NCI-H2081 treated with DMSO at 0.1 percent for 48 hours (cell line): ENCODE measurements at regions not wholly inside any gene's neighbourhood (a gene's known extent, or its start where the extent isn't known, plus 50 kb on each side); places are given as distances from the start of the nearest gene placed in this dataset.

Experiments used
- DNase-seq: peaks from one replicate; lab custom pipeline; 2025; lab: John Stamatoyannopoulos, UW

DNA sequence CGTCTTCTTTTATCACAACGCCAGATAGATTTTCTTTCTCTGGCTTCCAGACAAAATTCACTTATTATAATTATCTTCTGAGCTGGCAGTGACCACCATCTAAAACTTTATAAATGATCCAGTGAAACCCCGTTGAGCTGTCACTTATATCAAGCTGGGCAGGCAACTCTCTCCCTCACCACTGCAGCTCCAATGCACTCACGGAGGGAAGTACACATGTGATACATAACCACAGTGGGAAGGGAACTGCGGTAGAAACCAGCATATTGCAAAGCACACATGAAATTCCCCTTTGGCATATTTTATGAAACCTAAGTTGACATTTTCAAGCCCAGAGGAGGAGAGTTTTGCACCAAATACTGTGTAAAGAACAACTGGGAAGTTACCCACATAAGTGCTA is 536.9 kb downstream of the HACE1 start:
- no peak for DNase-seq

DNA sequence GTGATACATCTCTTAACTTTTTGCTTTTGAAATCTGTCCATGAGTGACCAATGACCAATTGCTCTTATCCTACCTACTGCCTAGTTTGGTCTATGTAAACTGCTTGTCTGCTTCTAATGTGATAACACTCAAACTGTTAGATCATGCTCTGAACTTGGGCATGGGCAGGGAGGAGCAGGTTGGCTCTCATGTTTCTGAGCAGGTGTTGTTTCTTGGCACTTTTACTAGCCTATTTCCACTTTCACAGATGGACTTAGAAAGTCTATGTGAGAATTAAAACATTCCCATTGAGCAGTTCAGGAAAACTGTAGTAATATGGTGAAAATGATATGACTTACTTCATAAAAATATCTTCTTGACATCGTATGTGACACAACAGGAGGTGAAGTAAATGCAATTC is 538.4 kb downstream of the HACE1 start:
- DNase-seq = no peak

DNA sequence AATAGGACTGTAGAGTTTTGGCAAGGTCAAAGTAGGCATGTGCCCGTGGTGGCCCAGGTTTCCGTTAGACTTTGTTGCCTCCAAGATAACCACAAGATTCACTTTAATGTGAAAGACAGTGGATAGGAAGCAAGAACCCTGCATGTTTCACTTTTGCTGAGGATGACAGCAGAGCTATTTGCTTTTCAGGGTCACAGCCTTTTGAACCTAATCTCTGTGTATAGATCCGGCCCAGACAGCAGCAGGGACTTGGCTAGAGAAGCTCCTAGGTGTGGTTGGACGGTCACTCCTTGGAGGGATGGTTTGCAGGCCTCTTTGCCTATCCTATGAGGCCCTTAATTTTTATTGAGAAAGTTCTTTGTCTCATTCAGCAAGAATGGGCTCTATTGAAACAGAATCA is 538.8 kb downstream of the HACE1 start:
- no peak for DNase-seq

DNA sequence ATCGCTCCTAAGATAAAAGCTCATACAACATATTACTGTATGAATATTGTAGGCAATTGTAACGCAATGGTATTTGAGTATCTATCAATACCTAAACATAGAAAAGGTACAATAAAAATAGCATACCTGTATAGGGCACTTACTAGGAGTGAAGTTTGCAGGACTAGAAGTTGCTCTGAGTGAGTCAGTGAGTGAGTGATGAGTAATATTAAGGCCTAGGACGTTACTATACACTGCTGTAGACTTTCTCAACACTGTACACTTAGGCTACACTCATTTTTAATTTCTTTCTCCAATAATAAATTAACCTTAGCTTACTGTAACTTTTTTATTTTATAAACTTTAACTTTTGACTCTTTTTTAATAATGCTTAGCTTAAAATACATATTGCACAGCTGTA is 546.9 kb downstream of the HACE1 start:
- DNase-seq = no peak

DNA sequence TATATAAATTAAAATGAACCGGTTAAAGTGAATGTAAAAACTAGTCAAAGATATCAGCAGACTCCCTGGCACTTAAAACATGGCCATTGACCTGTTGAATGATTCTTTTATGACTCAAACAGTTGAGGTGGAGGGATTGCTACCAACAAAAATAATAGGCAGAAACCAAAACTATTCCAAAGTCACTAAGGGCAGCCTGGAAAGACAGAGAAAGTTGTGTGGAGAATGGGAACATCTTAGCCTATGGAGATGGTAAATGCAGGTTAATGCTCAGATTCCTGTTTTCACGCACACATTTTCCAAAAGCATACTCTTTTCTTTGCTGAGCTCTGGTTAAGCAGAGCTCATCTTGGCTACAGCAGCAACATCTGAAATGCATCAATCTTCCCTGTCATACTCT is 553.5 kb downstream of the HACE1 start:
- no peak for DNase-seq

DNA sequence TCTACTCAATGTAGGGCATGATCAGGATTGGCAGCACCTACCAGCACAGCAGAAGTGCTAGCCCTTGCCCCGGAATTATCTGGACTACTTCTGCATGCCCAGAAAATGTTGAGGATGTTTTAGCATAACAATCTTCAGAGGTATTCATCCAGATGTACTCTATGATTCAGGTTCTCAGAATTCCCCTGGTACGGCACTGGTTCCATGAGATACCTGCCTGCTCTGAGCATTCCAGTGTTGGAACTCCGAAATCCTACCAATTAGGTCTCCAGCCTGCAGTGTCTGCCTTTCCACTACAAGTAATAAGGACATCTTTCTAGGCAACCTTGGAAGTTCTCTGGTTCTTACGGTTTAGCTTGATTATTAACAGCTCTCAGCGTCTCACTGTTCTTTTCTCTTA is 554.5 kb downstream of the HACE1 start:
- no peak for DNase-seq

DNA sequence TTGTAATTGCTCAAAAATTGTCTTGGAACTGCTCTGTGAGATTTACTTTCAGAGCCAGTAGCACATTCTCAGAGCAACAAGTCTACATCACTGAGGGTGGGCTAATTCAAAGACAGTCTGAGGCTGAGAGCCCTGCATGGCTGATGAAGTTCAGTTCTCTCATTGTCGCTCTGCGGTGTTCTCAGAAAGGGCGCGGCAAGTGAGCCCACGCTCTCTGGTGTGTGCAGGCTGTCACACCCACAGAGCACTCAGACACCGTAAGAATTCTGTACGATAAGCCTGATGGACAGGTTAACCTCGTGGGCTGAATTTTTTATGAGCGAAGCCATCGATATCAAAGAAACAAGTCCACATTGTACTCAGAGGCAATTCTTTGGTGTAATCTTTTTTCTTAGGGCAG is 557.8 kb downstream of the HACE1 start:
- no peak for DNase-seq

DNA sequence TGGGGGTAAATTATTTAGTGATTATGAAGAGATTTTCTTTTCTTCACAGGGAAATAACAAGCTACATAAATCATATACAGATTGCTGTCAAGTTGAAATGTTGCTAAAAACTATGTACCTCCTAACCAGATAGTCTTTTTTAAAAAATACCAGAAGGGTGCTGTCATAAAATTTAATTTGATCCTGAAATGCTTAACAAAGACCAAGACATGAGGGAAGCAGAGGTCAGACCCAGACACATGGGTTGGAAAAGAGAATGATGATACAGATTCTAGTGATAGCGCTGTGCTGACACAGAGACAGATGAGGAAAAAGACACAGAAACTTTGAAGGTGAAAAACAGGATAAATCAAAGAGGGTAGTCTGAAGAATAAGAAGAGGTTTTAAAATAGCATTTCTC is 573.1 kb downstream of the HACE1 start:
- DNase-seq = no peak

DNA sequence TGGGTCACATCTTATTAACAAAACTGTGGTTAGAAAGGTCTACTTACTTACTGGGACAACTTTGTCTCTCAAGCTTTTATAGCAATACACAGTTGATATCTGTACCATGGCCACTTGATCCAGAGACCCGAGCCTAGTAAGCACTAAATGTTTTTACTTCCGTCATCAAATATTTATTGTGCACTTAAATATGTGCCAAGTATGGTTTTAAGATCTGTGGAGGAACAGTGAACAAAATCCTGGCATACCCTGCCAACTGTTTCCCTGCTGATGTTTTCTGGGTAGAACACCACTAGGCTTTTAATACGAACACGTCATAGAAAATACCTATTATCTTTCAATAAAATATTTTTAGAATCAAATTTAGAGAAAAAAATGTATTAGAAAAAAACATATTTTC is 574.8 kb downstream of the HACE1 start:
- no peak for DNase-seq

DNA sequence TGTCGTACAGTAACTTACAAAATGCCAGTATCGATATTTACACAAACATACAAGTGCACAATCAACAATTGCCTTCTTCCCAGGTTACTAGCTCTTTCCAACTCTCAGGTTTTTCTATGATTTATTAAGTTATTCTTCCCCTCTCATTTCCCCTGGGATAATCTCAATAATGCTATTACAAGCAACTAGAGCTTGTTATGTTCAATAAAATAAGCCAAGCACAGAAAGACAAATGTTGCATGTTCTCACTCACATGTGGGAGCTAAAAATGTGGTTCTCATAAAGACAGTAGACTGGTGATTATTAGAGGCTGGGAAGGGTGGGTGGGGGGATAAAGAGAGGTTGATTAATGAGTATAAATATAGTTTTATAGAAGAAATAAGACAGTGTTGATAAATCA is 577.1 kb downstream of the HACE1 start:
- DNase-seq = no peak

DNA sequence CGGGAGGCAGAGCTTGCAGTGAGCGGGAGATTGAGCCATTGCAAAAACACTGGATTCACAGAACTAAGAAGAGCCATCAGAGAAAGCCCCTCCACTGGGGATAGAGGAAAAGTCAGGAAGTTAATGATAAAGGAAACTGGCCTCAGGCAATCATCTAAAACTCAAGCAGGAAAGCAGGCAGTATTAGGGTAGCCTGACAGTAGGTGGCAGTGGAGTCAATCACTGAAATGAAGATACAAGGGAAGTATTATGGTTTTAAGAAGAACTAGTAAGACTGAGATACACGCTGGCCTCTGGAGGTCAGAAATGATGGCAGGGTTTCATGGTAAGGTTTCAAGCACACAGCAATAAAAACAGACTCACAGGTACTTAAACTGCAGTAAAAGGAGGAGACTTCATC is 578.3 kb downstream of the HACE1 start:
- no peak for DNase-seq

DNA sequence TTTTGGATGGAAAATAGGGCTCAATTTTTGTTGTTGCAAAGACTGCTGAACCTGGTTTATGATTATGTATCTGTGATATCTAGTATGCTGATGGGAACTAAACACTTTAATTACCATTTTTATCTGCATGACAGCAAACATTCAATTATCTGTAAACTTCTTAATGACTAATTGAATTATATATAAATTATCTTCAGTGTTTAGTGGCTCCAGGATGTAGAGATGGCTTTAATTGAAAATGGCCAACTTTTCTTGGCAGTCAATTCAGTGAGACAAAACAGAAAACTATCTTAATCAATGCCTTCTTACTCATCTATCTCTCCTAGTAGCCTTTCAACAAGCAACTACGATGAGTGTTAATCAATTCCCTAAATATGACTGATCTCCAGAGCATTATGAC is 591.3 kb downstream of the HACE1 start:
- no peak for DNase-seq

DNA sequence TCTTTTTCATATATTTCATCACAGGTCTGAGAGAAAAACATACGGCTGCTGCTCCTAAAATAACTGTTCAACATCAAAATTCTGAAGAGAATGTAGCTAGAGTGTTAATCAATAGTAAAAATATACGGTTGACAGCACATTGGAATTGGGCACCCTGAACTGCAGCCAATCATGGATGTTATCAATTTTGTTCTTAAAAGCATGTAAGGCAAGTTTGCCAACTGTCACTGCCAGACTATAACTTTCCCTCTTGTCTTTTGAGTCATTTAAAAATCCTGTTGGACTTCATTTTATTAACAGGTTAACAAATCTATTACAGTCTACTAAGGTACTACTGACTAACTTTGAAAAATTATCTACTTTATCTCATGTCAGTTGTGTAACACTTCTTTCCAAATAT is 592.8 kb downstream of the HACE1 start:
- DNase-seq = no peak

DNA sequence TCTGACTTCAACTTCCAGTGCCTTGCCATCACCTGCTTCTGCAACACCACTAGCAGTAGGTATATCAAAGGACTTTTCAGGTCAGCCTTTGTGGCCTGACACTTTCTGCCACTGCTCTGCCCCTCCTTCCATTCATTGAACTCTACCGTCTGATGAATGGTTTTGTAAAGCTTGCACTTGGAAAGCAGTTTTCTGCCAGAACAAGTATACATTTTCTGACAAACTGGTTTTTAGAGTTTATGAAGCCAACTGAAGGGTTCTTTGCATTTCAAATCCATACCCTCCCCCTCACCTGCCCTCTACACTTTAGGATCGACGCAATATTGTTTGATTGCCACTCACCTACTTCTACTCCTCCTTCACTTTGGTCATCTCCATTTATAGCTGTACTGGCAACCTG is 603.1 kb downstream of the HACE1 start:
- no peak for DNase-seq

DNA sequence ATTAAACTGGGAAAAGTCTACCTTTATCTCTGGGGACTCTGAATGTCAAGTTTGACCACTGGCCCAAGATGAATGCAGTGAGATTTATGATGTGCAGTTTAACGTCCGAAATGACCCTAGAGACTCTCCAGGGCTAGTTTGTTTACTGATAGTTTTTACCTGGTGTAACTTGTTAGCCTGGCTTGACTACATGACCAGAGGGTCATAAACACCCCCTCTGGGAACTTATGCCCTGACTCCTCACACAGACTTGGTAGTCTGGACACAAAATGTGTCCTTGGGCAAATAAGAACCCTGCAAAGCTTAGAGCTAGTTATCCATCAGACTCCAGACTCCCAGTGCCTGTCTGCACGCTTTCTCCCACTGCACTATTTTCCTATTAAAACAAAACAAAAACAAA is 606.5 kb downstream of the HACE1 start:
- DNase-seq = no peak

DNA sequence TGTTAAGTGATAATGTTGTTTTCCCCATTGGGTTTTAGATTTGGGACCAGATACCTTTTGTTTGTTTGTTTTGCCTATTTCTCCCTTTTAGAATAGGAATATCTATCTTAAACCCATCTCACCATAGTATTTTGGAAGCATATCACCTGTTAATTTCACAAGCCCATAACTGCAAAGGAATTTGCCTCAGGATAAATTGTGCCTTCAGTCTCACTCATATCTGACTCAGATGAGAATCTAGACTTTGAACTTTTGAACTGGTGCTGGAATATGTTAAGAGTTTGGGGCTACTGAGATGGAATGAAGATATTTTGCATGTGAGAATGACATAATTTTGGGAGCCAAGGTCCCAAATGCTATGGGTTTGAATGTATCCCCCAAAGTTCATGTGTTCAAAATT is 607.4 kb downstream of the HACE1 start:
- DNase-seq = no peak

DNA sequence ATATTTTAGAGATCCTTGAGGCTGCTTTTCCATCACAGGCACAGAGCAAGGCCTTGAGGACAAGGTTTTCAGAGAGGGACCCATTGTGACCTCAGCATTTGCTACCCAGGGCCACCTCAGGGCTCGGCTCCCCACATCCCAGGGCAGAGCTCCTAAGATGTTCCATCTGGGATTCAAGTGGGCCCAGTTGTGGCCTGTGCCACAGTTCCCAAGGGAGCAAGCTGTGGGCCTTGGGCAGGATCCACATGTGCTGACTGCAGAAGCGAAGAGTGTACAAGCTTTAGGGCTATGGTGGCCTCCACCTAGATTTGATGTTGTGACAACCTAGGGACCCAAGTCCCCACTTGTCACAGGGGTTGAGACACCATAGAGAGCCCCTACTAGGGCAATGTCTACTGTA is 608.1 kb downstream of the HACE1 start:
- no peak for DNase-seq

DNA sequence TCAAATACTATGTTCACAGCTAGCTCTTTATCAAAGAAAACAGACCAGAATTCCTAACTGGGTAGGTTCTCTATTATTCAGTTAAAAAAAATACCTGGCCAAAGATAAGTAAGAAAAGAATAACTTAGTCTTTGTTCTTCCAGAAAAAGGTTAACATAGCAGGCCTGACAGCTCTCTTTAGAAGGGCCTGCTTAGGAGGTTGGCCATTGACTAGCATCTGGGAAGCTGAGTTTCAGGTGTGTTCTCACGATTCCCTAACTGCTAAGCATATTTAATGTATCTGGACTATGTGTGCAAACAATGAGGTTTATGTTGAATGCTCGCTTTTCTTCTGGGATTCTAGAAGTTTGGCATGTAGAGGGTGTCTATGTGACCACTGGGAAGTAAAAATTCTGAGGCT is 618.9 kb downstream of the HACE1 start:
- DNase-seq = no peak

DNA sequence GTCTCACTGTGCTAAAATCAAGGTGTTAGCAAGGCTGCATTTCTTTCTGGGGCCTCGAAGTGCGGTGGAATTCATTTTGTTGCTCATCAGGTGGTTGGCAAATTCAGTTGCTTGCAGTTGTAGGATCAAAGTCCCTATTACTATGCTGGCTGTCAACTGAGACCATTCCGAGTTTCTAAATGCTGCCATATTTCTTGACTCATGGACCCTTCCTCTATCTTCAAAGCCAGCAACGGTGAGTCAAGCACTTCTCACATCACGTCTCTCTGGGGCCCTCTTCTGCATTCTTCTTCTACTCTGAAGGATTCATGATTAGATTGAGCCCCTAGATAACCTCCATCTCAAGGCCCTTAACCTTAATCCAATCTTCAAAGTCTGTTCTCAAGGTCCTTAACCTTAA is 619.7 kb downstream of the HACE1 start:
- no peak for DNase-seq

DNA sequence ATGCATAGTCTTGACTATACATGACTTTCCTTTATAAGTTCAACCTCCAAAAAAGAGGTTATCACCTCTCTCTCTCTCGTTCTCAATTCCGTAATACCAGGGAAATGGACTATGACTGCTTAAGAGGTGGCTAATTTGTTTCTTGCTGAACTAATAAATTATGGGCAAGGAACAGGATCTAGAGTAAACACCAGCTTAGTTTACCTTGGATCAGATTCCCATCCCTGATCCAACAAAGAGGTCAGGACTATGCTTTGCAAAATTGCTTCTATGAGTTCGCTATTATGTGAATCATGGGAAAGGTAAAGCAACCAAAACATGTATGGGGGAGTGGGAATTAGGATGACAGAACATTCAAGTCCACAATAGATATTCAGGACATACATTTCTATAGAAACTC is 630.7 kb downstream of the HACE1 start:
- DNase-seq = peak; percentile 12

DNA sequence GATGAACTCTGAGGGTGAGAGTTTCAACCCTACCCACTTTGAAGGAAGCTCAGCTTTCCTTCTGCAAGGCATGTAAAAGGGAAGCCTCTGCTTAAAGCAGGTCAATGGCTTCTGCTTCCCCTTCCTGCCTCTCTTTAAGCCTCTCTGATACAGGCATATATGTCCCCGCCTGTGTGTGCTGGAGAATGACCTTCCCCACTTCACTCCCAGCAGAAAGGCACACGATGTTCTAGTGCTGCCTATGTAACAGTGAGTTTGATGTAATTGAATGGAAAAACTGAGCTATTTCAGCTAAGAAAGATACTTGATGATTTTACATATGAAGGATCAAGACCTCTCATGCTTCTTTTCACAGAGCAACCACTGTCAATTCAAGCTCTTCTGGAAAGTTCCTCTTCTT is 632.2 kb downstream of the HACE1 start:
- no peak for DNase-seq

DNA sequence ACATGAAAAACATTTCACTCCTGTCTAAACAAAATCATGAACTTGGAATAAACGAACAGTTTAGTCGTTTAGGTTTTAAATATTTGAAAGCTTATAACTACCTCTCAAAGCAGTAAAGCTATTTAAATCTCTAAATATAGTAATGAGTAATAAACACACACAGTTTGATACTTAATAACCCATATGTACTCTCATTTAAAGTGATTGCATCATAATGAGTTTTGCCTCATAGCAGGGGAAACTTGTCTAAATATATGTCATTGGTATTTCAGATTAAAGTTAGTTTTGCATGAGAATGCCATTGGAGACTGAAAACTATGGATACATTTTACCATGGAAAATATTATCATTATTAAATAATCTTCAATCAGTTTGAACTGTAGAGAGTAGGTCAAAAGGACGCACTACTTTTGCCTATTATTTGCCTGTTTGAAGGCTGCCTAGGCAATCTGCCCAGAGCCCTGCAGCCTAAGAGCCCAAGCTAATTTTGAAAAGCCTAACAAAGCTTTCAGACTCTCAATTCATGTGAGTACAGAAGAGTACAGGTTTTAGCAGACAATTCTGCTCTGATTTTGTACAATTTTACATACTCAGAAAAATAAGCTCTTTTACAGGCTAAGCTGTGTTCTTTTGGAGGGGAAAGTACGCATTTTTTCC is 632.8 kb downstream of the HACE1 start:
- no peak for DNase-seq

DNA sequence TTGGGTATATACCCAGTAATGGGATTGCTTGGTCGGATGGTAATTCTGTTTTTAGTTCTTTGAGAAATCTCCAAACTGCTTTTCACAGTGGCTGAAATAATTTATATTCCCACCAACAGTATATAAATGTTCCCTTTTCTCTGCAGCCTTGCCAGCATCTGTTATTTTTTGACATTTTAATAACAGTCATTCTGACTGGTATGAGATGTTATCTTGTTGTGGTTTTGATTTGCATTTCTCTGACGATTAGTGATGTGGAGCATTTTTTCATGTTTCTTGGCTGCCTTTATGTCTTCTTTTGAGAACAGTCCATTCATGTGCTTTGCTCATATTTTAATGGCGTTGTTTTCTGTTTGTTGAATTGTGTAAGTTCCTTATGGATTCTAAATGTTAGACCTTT is 641.6 kb downstream of the HACE1 start:
- DNase-seq = no peak

DNA sequence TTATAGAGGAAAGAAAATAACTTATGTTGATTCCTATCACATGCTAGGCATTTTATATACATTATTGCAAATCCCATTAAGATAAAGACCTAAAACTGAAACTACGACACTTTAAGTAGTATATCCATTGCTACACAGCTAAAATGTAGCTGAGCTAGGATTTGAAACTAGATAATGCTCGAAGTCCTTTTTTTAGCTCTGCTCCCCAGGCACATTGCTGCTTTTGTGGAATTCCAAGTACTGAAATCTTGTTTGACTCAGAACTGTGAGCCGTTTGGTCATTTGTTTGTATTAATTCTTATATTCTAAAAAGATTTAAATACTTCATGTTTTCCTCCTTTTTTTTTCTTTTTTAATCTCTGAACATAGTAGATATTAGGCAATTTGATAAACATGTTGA is 644.8 kb downstream of the HACE1 start:
- DNase-seq = no peak
